T-helper 2 cell treated with Interferon-gamma antibody and Interleukin-4, amounts not matched to agents 100 ng/mL and 5 ng/mL, for 36 hours (primary cell): ENCODE measurements at regions not wholly inside any gene's neighbourhood (a gene's known extent, or its start where the extent isn't known, plus 50 kb on each side); places are given as distances from the start of the nearest gene placed in this dataset.
"Not testable (repeated sequence)": the region's sequence is repeated elsewhere in the genome, so short reads cannot be mapped to it uniquely, and the experiment has no call there.

Source experiments
- intact Hi-C: fragments of 100-400 bp; cut with micrococcal nuclease; formaldehyde crosslinking; loops from one replicate; pipeline ENCODE4 v1.15.1; 2023

DNA sequence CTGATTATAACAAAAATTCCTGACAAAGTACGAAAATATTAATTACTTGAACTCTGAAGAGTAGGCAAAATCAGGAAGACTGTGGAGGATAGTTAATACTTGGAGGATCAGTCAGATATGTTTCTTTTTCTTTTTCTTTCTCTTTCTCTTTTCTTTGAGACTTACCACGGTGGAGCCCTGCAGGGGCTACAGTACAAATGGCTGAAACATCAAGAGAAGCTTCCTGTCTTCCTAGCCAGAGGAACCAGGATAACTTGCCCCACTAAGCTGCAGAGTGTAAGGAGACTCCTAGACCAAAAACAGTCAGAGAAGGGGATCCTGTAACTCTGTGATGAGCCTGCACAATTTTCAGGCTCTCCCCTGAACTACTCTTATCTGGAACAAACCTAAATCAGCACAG, 324.6 kb upstream of the TYRP1 start:
- intact Hi-C loops, result no loop called here

- intact Hi-C loops, result no loop called here
Measured at GRCh38 chr9:12391839-12392509, 301.2 kb upstream of the TYRP1 start.

DNA sequence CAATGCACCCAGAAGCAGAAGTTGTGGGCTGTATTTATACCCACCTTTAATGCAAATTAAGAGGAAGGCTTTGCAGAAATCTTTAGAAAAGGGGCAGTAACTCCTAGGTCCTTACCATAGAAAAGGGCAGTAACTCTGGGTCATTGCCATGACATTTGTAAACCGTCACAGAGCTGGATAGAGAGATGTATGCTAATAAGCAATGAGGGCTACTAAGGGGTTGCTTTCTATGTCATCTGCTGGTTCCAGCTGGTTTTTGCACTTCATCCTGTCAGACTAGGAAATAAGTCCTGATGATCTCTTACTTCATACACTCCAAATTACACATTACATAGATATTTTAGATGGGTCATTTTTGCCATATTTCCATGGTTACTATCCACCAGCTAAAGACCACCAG, 299.1 kb upstream of the TYRP1 start:
- intact Hi-C loops, result no loop called here

GRCh38 chr9:12403721-12404120, 289.5 kb upstream of the TYRP1 start:
- intact Hi-C loops, result no loop called here

DNA sequence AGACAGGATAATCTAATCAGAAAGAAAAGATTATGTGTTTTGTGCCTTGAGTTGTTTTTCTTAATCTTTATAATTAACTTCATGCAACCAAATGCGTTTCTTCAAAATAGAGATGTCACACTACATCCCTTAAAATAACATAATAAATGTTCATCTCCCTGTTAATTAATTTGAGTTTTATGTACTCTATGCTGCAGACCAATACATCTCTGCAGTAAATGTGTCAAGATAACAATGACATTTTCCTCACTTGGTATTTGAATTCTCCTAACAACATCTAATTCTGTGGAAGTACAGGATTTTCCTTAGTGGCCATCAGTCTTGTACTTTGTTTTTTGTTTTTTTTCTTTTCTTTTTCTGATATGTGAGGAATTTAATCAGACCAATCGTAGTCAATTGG, 279.2 kb upstream of the TYRP1 start:
- intact Hi-C loops, result no loop called here

- intact Hi-C loops, result no loop called here
Measured at GRCh38 chr9:12414514-12414913, 278.7 kb upstream of the TYRP1 start.

- intact Hi-C loops, result no loop called here
Measured at GRCh38 chr9:12415361-12415760, 277.8 kb upstream of the TYRP1 start.

DNA sequence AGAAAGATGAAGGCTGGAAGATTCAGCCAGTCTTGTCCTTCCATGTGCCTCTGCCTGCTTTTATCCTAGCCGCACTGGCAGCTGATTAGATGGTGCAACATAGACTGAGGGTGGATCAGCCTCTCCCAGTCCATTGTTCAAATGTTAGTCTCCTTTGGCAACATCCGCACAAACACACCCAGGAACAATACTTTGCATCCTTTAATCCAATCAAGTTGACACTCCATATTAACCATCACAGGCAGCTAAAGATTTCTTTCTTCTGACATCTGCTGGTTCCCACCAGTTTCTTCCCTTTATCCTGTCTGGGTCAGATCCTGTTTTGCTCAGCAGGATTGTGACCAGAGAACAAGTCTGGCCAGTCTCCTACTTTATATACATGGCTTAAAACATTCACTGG, 276.5 kb upstream of the TYRP1 start:
- intact Hi-C loops, result no loop called here

GRCh38 chr9:12424243-12424642, 268.9 kb upstream of the TYRP1 start:
- intact Hi-C loops, result no loop called here

- intact Hi-C loops, result no loop called here
Measured at GRCh38 chr9:12425878-12426864, 267.0 kb upstream of the TYRP1 start.

DNA sequence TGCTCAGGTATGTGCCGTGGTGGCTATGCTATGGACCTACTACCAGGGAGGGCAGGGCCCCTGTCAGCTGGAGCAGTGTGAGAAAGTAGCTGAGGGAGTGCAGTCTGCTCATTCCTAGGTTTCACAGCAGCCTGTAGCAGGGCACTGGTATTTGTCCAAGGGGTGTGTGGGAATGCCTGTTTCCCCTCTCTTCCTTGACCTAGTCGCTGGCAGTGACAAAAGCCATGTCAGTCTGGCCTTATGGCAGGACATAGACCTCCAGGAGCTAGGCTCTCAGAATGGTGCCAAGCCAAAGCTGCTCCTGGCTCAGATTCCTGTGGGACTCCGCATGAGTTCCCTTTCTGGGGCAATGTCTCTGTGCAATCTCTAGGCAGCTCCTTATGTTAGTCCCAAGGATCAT, 253.9 kb upstream of the TYRP1 start:
- intact Hi-C loops, result no loop called here

GRCh38 chr9:12441080-12441479, 252.1 kb upstream of the TYRP1 start:
- intact Hi-C loops, result not testable (repeated sequence)

GRCh38 chr9:12441506-12441905, 251.7 kb upstream of the TYRP1 start:
- intact Hi-C loops, result no loop called here

- intact Hi-C loops, result no loop called here
Measured at GRCh38 chr9:12448246-12448645, 244.9 kb upstream of the TYRP1 start.

DNA sequence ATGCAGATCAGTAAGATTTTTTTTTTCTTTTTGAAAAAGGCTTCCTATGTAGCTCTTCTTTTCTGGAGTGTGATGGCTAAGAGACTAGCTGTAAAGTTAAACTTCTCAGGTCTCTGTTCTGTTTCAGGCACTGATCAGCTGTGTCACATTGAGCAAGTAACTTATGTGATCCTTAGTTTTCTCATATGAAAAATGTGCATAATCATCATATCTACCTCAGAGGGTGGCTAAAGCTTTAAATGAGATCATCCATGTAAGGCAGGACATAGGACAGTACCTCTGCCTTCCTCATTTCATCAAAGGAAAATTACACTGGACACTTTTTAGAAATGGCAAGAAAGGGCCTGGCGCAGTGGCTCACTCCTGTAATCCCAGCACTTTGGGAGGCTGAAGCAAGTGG, 235.9 kb upstream of the TYRP1 start:
- intact Hi-C loops, result no loop called here

GRCh38 chr9:12461763-12462460, 231.3 kb upstream of the TYRP1 start:
- intact Hi-C loops, result no loop called here

- intact Hi-C loops, result no loop called here
Measured at GRCh38 chr9:12462861-12463260, 230.3 kb upstream of the TYRP1 start.

DNA sequence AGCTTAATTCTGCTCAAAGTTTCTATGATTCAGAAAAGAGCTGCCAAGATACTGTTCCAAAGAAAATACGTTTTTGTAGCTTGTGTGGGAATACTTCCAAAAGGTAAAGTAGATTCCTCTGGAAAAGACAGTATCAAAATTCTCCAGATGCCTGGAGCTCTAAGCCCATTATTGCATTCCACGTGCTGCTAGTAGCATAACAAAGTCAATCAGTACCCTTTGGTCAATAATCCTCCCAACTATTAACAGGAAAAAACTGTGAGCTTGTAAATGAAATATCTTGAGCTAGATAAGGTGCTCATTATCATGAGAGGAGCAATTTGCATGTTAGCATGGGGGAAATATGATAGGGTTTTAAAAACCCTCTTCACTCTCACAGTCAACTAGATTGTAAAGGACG, 229.5 kb upstream of the TYRP1 start:
- intact Hi-C loops, result no loop called here

GRCh38 chr9:12464400-12464799, 228.8 kb upstream of the TYRP1 start:
- intact Hi-C loops, result no loop called here

- intact Hi-C loops, result no loop called here
Measured at GRCh38 chr9:12464910-12465512, 228.2 kb upstream of the TYRP1 start.

- intact Hi-C loops, result no loop called here
Measured at GRCh38 chr9:12469084-12469483, 224.1 kb upstream of the TYRP1 start.

- intact Hi-C loops, result no loop called here
Measured at GRCh38 chr9:12494411-12494810, 198.8 kb upstream of the TYRP1 start.
